ENCODE measurements at regions not wholly inside any gene's neighbourhood (a gene's known extent, or its start where the extent isn't known, plus 50 kb on each side); places are given as distances from the start of the nearest gene placed in this dataset.

DNA sequence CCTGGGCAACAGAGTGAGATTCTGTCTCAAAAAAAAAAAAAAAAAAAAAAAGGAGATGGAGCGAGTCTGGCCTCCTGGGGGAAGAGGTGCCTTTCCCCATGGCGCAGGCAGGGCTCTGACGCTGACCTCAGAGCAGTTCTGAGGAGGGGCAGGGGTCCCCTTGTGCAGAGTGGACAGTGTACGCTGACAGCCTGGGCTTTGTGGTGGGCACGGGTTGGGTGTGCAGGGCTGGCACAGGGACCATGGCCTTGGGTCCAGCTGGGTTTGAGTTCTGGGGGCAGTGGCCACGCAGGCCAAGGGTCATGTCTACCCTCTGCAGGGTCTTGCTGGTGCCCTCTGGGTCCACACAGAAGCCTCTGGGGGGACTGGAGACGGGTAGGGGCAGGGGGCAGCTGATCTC is 260.1 kb upstream of the C1orf174 start:
- Histone ChIP-seq H3K4me1 (no peaks in the 10 kb centered on the region), H3K36me3 (no peaks in the 10 kb centered on the region), H3K27me3 (peaks cover 0 to 16% of the 10 kb centered on the region in 2 donors), H3K27ac (no peak overlapping the region), H3K4me3 (no peak overlapping the region), H3K9me3 (no peaks in the 10 kb centered on the region)
- no peak for DNase-seq
- intact Hi-C loops (cut with DNase I; ENCODE audit: low total_unique reads): no loop called here
- TF ChIP-seq, protein P1, sequence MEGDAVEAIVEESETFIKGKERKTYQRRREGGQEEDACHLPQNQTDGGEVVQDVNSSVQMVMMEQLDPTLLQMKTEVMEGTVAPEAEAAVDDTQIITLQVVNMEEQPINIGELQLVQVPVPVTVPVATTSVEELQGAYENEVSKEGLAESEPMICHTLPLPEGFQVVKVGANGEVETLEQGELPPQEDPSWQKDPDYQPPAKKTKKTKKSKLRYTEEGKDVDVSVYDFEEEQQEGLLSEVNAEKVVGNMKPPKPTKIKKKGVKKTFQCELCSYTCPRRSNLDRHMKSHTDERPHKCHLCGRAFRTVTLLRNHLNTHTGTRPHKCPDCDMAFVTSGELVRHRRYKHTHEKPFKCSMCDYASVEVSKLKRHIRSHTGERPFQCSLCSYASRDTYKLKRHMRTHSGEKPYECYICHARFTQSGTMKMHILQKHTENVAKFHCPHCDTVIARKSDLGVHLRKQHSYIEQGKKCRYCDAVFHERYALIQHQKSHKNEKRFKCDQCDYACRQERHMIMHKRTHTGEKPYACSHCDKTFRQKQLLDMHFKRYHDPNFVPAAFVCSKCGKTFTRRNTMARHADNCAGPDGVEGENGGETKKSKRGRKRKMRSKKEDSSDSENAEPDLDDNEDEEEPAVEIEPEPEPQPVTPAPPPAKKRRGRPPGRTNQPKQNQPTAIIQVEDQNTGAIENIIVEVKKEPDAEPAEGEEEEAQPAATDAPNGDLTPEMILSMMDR (IDR thresholded peaks at IDR 0.05): no peak

DNA sequence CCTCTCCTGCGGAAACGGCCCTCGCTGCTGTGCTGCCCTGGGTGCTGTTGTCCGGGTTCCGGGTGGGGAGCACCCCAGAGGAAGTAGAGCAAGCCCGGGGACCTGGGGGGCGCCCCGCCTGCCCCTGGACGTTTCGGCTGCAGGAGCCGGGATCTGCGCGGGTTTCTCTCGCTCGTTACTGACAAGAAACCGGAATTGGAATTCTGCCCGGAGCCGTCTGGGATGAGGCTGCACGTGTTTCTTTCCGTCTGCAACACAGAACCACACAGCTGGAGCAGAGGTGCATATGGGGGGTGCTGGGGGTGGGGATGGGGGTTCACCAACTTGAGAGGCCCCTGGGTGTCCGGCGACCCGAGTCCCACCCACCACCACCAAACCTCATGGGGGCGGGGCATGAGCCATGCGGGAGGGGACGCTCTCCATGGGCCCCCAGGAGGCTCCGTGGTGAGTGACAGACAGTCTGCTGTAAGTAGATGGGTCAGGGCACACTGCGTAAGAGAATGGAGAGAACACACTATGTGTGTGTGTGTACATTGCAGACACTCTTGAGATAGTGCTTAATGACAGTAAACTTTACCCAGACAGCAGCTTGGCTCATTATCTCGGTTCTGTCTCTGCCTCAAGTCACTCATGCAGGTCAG is 261.4 kb upstream of the C1orf174 start:
- TF ChIP-seq, protein P1 (IDR thresholded peaks at IDR 0.05): no peak
- Histone ChIP-seq H3K4me1 (no peaks in the 10 kb centered on the region), H3K27ac (no peak overlapping the region), H3K4me3 (no peak overlapping the region), H3K36me3 (no peaks in the 10 kb centered on the region), H3K27me3 (peaks cover 0 to 22% of the 10 kb centered on the region in 2 donors), H3K9me3 (no peaks in the 10 kb centered on the region)
- no peak for DNase-seq
- intact Hi-C loops (cut with DNase I; ENCODE audit: low total_unique reads): no loop called here

DNA sequence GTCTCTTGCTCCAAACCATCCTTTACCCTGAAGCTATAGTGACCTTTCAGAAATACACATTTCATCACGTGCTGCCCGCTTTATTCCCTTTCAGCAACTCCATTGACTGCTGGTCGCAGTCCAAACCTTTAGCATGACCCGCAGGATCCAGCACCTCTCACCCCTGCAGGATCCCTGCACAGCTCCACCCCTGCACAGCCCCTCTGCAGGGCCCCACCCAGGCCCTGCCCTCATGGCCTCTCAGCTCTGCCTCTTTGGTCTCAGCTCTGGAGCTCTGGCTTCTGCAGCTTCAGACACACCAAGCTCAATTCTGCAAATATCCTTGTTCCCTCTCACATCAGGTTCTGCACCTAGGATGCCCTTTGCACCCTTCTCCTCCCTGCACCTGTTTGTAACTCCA is 264.9 kb upstream of the C1orf174 start:
- intact Hi-C loops (cut with DNase I; ENCODE audit: low total_unique reads): no loop called here
- no peaks in the 10 kb centered on the region for H3K36me3 ChIP-seq
- H3K4me1 ChIP-seq: no peaks in the 10 kb centered on the region
- no peak overlapping the region for H3K4me3 ChIP-seq
- H3K27me3 ChIP-seq: peaks cover 0 to 31% of the 10 kb centered on the region in 2 donors
- no peak overlapping the region for H3K27ac ChIP-seq
- no peak for DNase-seq
- H3K9me3 ChIP-seq: no peaks in the 10 kb centered on the region
- TF ChIP-seq, protein P1 (IDR thresholded peaks at IDR 0.05): no peak

DNA sequence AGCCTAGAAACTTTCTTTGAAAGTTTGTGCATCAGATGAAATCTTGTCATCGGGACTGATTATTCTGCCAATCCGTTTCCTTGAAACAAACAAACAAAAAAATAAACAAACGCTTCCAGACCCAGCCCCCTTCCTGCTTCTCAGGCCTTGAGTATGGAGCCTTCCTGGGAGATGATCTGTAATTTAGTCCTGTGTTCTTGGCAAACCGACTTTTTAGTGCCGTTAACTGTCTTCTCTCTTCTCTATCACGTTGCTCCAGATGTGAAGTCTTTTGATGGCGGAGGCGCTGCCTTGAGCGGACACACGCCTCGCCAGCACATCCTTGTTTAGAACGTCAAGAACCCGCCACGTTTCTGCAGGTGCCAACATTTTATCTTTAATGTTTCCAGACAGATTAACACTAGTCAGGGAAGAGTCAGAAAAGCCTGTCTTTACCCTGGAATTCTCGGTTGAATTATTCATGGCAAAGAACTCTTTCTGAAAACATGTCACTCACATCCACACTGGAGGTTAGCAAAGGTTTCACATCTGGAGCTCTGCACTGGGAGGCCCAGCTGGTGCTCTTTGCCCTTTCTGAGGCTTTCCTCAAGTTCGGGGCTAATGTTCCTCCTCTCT is 265.7 kb upstream of the C1orf174 start:
- no peaks in the 10 kb centered on the region for H3K4me1 ChIP-seq
- intact Hi-C loops (cut with DNase I; ENCODE audit: low total_unique reads): no loop called here
- TF ChIP-seq, protein P1 (IDR thresholded peaks at IDR 0.05): no peak
- H3K27ac ChIP-seq: no peak overlapping the region
- H3K9me3 ChIP-seq: no peaks in the 10 kb centered on the region
- no peak for DNase-seq
- no peaks in the 10 kb centered on the region for H3K36me3 ChIP-seq
- H3K4me3 ChIP-seq: no peak overlapping the region
- H3K27me3 ChIP-seq: peaks cover 0 to 31% of the 10 kb centered on the region in 2 donors

DNA sequence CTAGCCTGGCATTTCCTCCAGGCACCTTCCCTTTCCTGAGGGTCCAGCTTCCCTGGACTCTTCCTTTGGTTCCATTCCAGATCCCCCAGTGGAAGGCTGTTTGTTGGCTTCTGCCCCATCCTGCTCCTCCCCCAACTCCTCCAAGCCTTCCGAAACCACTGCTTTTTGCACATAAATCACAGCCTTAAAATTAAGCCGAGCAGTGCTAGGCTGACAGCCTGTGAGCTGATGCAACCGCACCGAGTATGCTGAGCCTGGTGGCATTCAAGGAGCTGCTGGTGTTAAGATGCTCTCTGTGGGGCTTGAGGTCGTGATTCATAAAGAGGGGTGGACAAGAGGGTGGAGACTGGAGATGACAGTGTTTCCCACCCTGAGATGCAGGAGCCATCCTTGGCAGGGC is 266.6 kb upstream of the C1orf174 start:
- intact Hi-C loops (cut with DNase I; ENCODE audit: low total_unique reads): no loop called here
- peaks cover 0 to 28% of the 10 kb centered on the region in 2 donors for H3K27me3 ChIP-seq
- no peaks in the 10 kb centered on the region for H3K4me1 ChIP-seq
- H3K27ac ChIP-seq: no peak overlapping the region
- DNase-seq: no peak
- no peak overlapping the region for H3K4me3 ChIP-seq
- no peaks in the 10 kb centered on the region for H3K36me3 ChIP-seq
- no peaks in the 10 kb centered on the region for H3K9me3 ChIP-seq
- TF ChIP-seq, protein P1 (IDR thresholded peaks at IDR 0.05): no peak

Data from tibial artery (tissue), 4 donors.